ENCODE measurements at regions not wholly inside any gene's neighbourhood (a gene's known extent, or its start where the extent isn't known, plus 50 kb on each side); places are given as distances from the start of the nearest gene placed in this dataset.

GRCh38 chr4:33200377-33200776, 2480.2 kb downstream of the PCDH7 start:
- TF ChIP-seq POLR2AphosphoS5 (IDR thresholded peaks at IDR 0.05; ENCODE audit: low read depth, low read length), result no peak
- TF ChIP-seq TAF1 (IDR thresholded peaks at IDR 0.05; ENCODE audit: borderline replicate concordance, low read depth, low read length), result no peak
